H7 (cell line): ENCODE measurements at regions not wholly inside any gene's neighbourhood (a gene's known extent, or its start where the extent isn't known, plus 50 kb on each side); places are given as distances from the start of the nearest gene placed in this dataset.

Experiments
- DNase-seq: peaks from one replicate; pipeline ENCODE4 v3.0.0; 2012
- H3K27me3 ChIP-seq: 2 replicates; pipeline ENCODE4 v1.6.0; 2011; ENCODE audit warnings: mild to moderate bottlenecking, low read length; ENCODE audit not compliant: control insufficient read depth, insufficient read depth
- H3K36me3 ChIP-seq: replicated peaks from 2 replicates; pipeline ENCODE4 v1.5.1; 2011; ENCODE audit warnings: low read length; ENCODE audit not compliant: control insufficient read depth, insufficient read depth
- H3K4me3 ChIP-seq: 2 replicates; pipeline ENCODE4 v1.5.1; 2011; ENCODE audit warnings: low read depth, mild to moderate bottlenecking, control low read depth, low read length, moderate library complexity; ENCODE audit not compliant: insufficient read depth

DNA sequence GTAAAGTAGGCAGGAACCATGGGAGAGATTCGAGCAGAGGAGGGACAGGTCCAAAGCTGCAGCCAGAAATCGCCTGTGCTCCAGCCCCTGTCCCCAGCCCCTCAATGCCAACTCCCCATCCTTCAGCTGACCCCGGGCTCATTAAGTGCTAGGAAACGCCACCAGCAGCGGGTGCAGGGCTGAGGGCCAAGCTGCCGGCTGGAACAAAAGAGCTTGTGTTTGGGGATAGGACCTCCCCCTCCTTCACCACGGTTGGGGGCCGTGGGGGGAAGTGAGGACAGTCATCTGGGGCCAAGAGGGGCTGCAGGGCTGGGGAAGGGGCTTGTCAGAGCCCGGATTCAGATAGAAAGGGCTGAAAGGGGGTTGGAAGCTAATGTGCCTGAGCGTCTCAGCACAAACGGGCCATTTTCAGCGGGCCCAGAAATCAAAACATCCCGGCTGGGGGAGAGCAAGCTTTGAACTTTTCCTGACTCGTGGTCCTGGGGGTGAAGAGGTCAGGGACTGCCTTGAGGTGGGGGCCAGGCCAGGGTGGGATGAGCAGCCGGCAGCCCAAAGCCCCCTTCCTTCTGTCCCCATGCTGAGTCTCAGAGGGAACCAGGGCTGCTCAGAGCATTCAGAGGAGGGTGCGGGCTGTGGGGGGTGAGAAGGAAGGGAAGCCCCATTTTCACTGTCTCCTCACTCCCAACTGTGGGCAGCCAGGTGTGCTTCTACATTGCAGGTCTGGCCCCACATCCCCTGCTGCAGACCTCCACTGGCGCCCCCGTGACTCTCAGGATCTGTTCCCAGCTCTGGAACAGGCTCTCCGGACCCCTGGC lies 69.4 kb upstream of the DAB2IP start:
- DNase-seq = peak; percentile 80
- H3K36me3 ChIP-seq = no peaks in the 10 kb centered on the region
- no peak overlapping the region for H3K4me3 ChIP-seq
- no peaks in the 10 kb centered on the region for H3K27me3 ChIP-seq

GRCh38 chr9:121582641-121583040 lies 68.8 kb upstream of the DAB2IP start:
- no peaks in the 10 kb centered on the region for H3K36me3 ChIP-seq
- DNase-seq = peak; percentile 66
- H3K27me3 ChIP-seq = no peaks in the 10 kb centered on the region
- no peak overlapping the region for H3K4me3 ChIP-seq

DNA sequence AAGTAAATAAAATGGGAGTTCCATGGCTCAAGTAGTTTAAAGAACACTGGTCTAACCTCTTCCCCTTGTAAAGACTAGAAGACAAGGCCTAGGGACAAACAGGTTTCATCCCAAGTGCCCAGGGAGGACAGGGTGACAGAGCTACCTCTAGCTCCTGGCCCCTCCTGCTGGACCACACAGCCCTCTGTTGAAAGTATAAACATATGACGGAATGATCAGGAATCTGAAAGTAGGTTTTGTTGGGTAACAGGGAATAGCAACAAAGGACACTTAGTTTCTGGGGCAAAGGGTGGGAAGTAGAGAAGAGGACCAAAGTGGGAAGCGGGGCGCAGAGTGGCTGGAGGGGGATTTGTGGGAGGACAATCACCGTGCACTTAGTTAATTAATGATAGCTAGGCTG lies 67.0 kb upstream of the DAB2IP start:
- no peak for DNase-seq

DNA sequence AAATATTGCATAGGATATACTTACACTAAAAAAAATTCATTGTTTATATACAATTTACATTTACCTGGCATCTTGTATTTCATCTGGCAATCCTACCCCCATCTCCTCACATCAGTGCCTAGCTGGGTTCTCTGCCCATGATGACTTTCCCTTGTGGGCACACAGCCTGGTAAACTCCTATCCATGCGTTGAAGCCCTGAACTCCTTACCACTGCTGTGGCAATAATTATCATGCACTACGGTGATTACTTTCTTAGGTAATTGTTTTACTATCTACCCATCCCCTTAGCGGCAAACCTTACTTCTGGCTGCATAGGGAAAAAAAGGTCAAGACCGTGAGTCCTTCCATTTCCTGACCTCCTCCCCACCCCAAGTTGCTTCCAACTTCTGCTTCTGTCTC lies 63.6 kb upstream of the DAB2IP start:
- Histone ChIP-seq H3K4me3 (no peak overlapping the region), H3K36me3 (no peaks in the 10 kb centered on the region), H3K27me3 (no peaks in the 10 kb centered on the region)
- DNase-seq = no peak

More for the DNA sequence above, 67.0 kb upstream of the DAB2IP start:
- H3K36me3 ChIP-seq = no peaks in the 10 kb centered on the region
- H3K4me3 ChIP-seq = no peak overlapping the region
- no peaks in the 10 kb centered on the region for H3K27me3 ChIP-seq

- Histone ChIP-seq H3K36me3 (no peaks in the 10 kb centered on the region), H3K27me3 (no peaks in the 10 kb centered on the region)
- no peak for DNase-seq
Observed at GRCh38 chr9:121589986-121590385, 61.4 kb upstream of the DAB2IP start.

DNA sequence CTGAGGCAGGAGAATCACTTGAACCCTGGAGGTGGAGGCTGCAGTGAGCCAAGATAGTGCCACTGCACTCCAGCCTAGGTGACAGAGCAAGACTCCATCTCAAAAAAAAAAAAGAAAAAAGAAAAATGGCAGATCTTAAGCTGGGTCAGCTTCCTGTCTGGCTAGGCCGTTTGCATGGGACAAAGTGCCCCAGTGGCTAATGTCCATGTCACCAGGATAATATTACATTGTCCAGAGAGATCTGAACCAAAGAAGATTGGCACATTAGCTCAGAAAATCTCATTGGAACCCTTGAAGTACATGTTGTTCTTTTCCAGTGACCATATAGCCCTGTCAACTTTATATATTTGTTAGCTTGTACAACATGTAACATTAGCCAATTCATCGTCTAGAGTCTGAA lies 59.2 kb upstream of the DAB2IP start:
- DNase-seq = no peak
- Histone ChIP-seq H3K36me3 (no peaks in the 10 kb centered on the region), H3K27me3 (peaks cover 2% of the 10 kb centered on the region; the same call in 1 of the 2 replicates), H3K4me3 (no peak overlapping the region)

More at GRCh38 chr9:121589986-121590385, 61.4 kb upstream of the DAB2IP start:
- no peak overlapping the region for H3K4me3 ChIP-seq

DNA sequence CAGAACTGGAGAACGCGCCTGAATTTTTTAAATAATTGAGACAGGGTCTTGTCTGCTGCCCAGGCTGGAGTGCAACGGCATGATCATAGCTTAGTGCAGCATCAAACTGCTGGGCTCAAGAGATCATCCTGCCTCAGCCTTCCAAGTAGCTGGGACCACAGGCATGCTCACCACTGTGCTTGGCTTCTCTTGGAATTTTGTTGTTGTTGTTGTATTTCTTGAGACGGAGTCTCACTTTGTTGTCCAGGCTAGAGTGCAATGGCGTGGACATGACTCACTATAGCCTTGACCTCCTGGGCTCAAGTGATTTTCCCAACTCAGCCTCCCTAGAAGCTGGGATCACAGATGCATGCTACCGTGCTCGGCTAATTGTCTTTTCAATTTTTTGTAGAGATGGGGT lies 58.4 kb upstream of the DAB2IP start:
- no peaks in the 10 kb centered on the region for H3K36me3 ChIP-seq
- no peak for DNase-seq
- peaks cover 2% of the 10 kb centered on the region; the same call in 1 of the 2 replicates for H3K27me3 ChIP-seq
- no peak overlapping the region for H3K4me3 ChIP-seq

DNA sequence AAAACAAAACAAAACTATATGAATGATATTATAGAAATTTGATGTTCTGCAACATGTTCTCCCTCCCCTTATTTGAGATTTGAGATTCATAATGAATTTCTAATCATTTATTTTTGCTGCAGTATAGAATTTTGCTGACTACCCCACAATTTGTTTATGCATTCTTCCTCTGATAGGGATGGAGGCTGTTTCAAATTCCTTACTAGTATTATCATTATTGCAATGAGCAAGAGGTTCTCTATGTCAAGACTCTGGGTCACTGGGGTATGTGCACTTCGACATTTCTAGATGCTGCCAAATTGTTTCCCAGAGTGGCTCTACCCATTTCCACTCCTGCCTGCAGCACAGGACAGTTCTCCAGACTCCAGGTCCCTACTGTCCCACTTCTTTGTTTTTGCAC lies 54.9 kb upstream of the DAB2IP start:
- no peak for DNase-seq
- no peaks in the 10 kb centered on the region for H3K36me3 ChIP-seq
- no peak overlapping the region for H3K4me3 ChIP-seq
- peaks cover 15% of the 10 kb centered on the region for H3K27me3 ChIP-seq

GRCh38 chr9:121597698-121598166 lies 53.7 kb upstream of the DAB2IP start:
- DNase-seq = peak; percentile 60

DNA sequence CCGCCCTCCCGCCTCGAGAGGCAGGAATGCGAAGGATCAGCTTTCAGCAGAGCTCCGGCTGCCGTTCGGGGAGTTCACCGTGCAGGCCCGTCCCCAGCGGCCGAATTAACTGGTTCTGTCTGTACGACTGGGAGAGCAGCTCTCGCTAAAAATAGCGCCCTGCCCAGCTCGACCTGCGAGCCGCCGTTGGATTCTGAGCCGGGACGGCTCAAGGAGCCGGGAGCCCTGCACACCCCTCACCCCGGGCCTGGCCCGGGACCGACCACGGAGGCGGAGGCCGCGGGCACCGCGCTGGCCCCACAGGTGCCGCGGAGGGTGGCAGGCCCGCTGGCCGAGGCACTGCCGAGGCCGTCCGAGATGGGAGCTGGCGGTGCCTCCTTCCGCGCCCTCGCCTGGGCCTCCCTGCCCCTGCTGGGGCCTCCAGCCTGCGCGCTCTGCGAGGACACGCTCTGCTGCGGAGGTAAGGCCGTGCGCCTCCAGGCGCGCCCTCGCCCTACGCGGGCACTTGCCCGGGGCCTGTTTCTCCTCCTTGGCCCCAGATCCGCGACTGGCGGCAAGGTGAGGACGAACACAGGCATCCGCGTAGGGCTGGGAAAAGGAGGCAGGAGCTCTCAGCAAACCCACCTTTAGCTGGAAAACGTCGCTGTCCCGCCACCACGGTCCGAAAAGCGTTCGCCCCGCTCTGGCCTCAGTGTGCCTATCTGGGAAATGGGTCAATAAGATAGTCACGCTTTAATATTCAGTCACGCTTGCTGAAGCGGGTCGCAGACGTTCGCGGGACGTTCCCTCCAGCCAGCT lies 53.1 kb upstream of the DAB2IP start:
- H3K27me3 ChIP-seq = peaks cover 15% of the 10 kb centered on the region
- no peaks in the 10 kb centered on the region for H3K36me3 ChIP-seq
- peak; percentile 91 for DNase-seq
- H3K4me3 ChIP-seq = peak overlapping the region; percentile 84

More at GRCh38 chr9:121597698-121598166, 53.7 kb upstream of the DAB2IP start:
- Histone ChIP-seq H3K4me3 (peak overlapping the region; percentile 84), H3K36me3 (no peaks in the 10 kb centered on the region), H3K27me3 (peaks cover 15% of the 10 kb centered on the region)

- Histone ChIP-seq H3K27me3 (peaks cover 15% of the 10 kb centered on the region), H3K4me3 (peak overlapping the region; percentile 84), H3K36me3 (no peaks in the 10 kb centered on the region)
- peak; percentile 99 for DNase-seq
Observed at GRCh38 chr9:121598965-121599871, 52.2 kb upstream of the DAB2IP start.

GRCh38 chr9:121599872-121600585 lies 51.4 kb upstream of the DAB2IP start:
- Histone ChIP-seq H3K27me3 (peaks cover 15% of the 10 kb centered on the region), H3K36me3 (no peaks in the 10 kb centered on the region), H3K4me3 (peak overlapping the region; percentile 84)
- peak; percentile 83 for DNase-seq

DNA sequence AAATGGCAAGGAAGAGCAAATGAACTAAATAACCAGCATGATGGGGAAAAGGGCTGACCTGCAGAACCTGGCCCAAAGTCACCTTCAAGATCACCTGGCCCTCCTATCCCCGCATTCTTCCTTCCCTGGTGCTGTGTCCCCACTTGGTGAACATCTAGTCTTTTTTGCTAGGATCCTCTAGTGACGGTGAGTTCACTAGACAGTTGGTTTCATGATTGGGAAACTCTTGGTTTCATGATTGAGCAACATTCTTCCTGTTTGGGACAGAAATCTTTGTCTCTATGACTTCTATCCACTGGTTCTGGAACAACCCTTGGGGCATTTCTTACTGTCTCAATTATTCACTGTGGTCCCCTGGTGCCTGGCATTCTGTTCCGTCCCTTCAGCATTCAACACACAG lies 50.2 kb upstream of the DAB2IP start:
- no peak for DNase-seq
- Histone ChIP-seq H3K36me3 (no peaks in the 10 kb centered on the region), H3K27me3 (peaks cover 15% of the 10 kb centered on the region), H3K4me3 (no peak overlapping the region)
